ENCODE measurements at regions not wholly inside any gene's neighbourhood (a gene's known extent, or its start where the extent isn't known, plus 50 kb on each side); places are given as distances from the start of the nearest gene placed in this dataset.

DNA sequence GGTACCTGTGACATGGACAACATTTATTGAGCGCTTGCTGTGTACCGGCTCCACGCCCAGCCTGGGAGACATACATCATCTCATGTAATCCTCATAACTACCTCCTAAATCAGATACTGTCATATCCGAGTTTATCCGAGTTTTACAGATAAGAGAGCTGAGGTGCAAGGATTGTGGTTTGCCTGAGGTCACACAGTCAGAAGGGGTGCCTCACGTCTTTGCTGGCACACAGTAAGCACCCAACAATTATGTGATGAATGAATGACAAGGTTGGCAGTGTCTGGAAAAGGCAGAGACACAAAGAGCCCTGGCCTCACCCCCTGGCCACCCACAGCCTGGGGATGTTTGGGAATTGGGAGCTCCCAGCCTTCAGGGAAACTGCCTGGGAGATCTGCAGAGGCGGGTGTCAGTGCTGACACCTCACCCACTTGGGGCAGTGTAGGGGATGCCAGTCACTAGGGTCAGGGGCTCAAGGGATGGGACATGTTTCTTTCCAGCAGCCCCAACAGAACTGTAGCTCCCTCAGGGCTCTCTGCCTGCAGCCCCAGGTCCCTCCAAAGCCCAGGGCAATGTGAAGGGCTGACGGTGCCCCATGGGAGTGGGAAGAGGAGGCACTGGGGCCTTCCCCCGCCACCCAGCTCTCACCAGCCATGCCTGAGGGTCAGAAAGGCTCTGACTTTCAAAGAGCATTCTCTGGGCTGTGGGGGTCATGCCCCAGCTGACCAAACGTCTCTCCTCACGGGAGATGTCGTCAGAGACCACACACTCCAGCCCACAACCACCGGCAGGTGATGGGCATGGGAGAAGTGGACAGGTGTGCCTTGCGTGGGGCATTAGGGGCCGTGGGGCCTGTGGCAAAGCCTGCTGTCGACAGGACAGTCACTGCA is 157.5 kb downstream of the ZFP36L2 start:
- TF ChIP-seq JUND (IDR thresholded peaks at IDR 0.05) (no peak), CTCF (IDR thresholded peaks at IDR 0.05; ENCODE audit: low read depth, low read length, missing input control) (no peak), GABPA (IDR thresholded peaks at IDR 0.05 in 1 of 2, conservative IDR thresholded peaks at IDR 0.05 in 1 of 2) (no peak), YY1 (IDR thresholded peaks at IDR 0.05) (no peak), RAD21 (IDR thresholded peaks at IDR 0.05) (no peak), TAF1 (conservative IDR thresholded peaks at IDR 0.05) (no peak), SP1 (IDR thresholded peaks at IDR 0.05) (no peak), NR2F2 (IDR thresholded peaks at IDR 0.05) (no peak)
- TF ChIP-seq, protein P1, sequence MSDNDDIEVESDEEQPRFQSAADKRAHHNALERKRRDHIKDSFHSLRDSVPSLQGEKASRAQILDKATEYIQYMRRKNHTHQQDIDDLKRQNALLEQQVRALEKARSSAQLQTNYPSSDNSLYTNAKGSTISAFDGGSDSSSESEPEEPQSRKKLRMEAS (IDR thresholded peaks at IDR 0.05) = no peak
- TF ChIP-seq, protein P2, sequence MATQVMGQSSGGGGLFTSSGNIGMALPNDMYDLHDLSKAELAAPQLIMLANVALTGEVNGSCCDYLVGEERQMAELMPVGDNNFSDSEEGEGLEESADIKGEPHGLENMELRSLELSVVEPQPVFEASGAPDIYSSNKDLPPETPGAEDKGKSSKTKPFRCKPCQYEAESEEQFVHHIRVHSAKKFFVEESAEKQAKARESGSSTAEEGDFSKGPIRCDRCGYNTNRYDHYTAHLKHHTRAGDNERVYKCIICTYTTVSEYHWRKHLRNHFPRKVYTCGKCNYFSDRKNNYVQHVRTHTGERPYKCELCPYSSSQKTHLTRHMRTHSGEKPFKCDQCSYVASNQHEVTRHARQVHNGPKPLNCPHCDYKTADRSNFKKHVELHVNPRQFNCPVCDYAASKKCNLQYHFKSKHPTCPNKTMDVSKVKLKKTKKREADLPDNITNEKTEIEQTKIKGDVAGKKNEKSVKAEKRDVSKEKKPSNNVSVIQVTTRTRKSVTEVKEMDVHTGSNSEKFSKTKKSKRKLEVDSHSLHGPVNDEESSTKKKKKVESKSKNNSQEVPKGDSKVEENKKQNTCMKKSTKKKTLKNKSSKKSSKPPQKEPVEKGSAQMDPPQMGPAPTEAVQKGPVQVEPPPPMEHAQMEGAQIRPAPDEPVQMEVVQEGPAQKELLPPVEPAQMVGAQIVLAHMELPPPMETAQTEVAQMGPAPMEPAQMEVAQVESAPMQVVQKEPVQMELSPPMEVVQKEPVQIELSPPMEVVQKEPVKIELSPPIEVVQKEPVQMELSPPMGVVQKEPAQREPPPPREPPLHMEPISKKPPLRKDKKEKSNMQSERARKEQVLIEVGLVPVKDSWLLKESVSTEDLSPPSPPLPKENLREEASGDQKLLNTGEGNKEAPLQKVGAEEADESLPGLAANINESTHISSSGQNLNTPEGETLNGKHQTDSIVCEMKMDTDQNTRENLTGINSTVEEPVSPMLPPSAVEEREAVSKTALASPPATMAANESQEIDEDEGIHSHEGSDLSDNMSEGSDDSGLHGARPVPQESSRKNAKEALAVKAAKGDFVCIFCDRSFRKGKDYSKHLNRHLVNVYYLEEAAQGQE (IDR thresholded peaks at IDR 0.05) = no peak
- TF ChIP-seq, protein P3, sequence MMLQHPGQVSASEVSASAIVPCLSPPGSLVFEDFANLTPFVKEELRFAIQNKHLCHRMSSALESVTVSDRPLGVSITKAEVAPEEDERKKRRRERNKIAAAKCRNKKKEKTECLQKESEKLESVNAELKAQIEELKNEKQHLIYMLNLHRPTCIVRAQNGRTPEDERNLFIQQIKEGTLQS (IDR thresholded peaks at IDR 0.05) = no peak

All from liver (tissue), 3 donors.